ENCODE measurements at regions not wholly inside any gene's neighbourhood (a gene's known extent, or its start where the extent isn't known, plus 50 kb on each side); places are given as distances from the start of the nearest gene placed in this dataset.
A peak's percentile ranks its signal among the peaks of the same experiment; 100 is the strongest.

DNA sequence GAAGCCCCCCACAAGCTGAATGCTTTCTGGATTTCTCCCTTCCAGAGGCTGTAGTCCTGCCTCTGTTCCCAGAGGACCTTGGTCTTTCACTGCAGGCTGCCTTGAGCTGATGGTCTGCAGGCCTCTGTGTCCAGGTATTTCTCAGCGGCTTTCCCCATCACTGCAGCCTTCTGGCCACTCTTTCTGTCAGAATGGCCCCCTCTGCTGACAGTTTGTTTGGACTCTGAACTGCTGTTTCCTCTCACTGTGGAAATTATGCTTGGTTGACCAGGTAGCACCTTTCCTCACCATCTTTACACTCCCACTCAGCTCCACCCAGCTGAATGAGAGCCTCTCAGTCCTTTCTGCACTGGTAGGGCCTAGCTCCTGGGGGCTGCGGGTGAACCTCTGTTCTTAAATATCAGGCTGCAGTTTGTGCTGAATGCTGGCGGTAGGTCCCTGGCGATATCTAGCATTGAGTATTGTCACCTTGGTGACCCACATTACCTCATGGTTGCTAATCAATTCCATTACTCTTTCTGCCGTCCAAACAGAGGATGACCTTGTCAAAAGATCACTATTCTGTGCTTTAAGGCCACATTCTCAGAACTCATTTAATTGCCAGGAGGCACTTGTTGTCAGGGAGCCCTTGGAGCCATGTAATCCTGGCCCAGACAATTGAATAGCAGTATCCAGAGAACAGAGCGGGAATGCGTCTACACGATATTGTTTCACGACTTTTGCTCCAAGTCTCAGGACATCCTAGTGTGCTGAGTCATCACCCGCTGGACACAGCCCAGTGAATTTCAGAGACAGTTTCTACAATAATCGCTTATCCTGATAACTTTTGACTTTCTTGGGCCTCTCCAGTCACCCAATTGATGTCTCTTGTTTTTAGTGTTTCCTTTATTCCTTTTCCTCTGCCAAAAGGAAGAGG lies 230.2 kb downstream of the TENT4A start:
- in situ Hi-C loops (cut with HindIII; ENCODE audit: low pct_unique_long_range_greater_than_20kb, low sequenced_read_pairs) = no loop called here
- DNase-seq (ENCODE audit: low read depth, low spot score) = no peak

DNA sequence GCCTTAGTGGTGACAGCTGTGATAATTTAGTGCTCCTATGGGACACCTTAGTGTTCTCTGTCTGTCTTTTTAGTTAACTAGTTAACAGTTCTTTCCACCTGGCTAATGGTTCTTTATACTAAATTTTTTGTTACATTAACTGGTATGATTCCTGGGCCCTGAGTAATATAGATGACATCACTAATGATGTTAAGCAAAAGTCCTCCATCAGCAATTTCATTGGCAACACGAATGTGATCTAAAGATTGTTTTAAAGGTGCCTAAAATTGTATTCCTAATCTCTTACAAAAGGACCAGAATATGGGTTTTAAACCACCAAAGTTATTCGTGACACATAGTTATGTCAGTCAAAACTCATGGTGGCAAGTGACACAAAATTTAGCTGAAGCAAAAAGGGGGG lies 235.3 kb downstream of the TENT4A start:
- DNase-seq (ENCODE audit: low read depth, low spot score) = no peak

DNA sequence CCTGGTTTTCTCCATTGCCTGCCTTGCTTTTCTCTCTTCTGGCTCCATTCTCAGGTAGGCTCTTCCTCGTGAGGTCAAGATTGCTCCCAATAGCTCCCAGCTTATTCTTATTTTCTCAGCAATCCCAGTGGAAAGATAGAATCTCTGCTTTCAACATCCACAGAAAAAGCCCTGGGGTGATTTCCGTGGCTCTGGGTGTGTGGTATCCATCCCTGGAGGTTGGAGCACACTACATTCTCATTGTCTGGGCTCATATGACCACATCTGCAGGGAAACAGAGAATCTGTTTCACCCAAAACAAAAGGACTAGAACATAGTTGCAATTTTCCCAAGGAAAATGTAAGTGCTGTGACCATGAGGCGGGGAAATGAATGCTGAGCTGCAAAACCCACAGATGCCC lies 236.0 kb downstream of the TENT4A start:
- in situ Hi-C loops (cut with HindIII; ENCODE audit: low pct_unique_long_range_greater_than_20kb, low sequenced_read_pairs) = no loop called here
- no peak for DNase-seq (ENCODE audit: low read depth, low spot score)

More for the DNA sequence above, 235.3 kb downstream of the TENT4A start:
- in situ Hi-C loops (cut with HindIII; ENCODE audit: low pct_unique_long_range_greater_than_20kb, low sequenced_read_pairs) = no loop called here

- in situ Hi-C loops (cut with HindIII; ENCODE audit: low pct_unique_long_range_greater_than_20kb, low sequenced_read_pairs) = no loop called here
- DNase-seq (ENCODE audit: low read depth, low spot score) = no peak
Observed at GRCh38 chr5:6950250-6950649, 237.0 kb downstream of the TENT4A start.

DNA sequence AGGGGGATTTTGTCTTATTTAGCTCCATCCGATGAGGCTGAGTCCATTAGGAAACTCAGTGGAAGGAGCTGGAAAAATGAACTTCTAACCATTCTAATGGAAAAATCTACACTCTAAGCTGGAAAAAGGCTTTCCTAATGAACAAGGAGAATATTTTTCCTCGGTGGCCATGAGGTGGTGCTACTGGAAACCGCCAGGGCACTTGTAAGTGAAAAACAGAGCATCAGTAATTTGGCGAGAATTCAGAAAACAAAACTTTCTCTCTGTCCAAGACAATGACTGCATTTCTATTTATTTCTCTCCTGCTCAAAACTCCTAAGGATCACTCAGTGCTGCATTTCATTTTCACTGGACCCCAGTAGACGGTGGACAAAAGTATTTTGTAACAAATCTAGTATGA lies 237.6 kb downstream of the TENT4A start:
- in situ Hi-C loops (cut with HindIII; ENCODE audit: low pct_unique_long_range_greater_than_20kb, low sequenced_read_pairs) = no loop called here
- DNase-seq (ENCODE audit: low read depth, low spot score) = no peak

DNA sequence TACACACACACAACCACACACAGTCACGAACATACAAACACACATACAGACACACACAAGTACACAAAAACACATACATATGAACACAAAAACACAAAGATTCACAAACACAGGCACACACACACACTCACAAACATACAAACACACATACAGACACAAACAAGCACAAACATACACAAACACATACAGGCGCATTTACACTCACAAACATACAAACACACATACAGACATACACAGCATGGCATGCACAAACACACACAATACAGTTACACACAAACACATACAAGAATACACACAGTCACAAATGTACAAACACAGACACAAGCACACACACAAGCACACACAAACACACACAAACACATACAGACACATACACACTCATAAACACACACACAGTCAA lies 247.9 kb downstream of the TENT4A start:
- in situ Hi-C loops (cut with HindIII; ENCODE audit: low pct_unique_long_range_greater_than_20kb, low sequenced_read_pairs) = no loop called here
- DNase-seq (ENCODE audit: low read depth, low spot score) = no peak

GRCh38 chr5:6961837-6962635 lies 248.8 kb downstream of the TENT4A start:
- no peak for DNase-seq (ENCODE audit: low read depth, low spot score)
- in situ Hi-C loops (cut with HindIII; ENCODE audit: low pct_unique_long_range_greater_than_20kb, low sequenced_read_pairs) = no loop called here

- in situ Hi-C loops (cut with HindIII; ENCODE audit: low pct_unique_long_range_greater_than_20kb, low sequenced_read_pairs) = no loop called here
- DNase-seq (ENCODE audit: low read depth, low spot score) = no peak
Observed at GRCh38 chr5:6976971-6977370, 263.7 kb downstream of the TENT4A start.

GRCh38 chr5:6979061-6979460 lies 265.8 kb downstream of the TENT4A start:
- in situ Hi-C loops (cut with HindIII; ENCODE audit: low pct_unique_long_range_greater_than_20kb, low sequenced_read_pairs) = no loop called here
- no peak for DNase-seq (ENCODE audit: low read depth, low spot score)

- in situ Hi-C loops (cut with HindIII; ENCODE audit: low pct_unique_long_range_greater_than_20kb, low sequenced_read_pairs) = no loop called here
- no peak for DNase-seq (ENCODE audit: low read depth, low spot score)
Observed at GRCh38 chr5:6989230-6989629, 276.0 kb downstream of the TENT4A start.

GRCh38 chr5:6994097-6994496 lies 280.9 kb downstream of the TENT4A start:
- DNase-seq (ENCODE audit: low read depth, low spot score) = no peak
- in situ Hi-C loops (cut with HindIII; ENCODE audit: low pct_unique_long_range_greater_than_20kb, low sequenced_read_pairs) = no loop called here

DNA sequence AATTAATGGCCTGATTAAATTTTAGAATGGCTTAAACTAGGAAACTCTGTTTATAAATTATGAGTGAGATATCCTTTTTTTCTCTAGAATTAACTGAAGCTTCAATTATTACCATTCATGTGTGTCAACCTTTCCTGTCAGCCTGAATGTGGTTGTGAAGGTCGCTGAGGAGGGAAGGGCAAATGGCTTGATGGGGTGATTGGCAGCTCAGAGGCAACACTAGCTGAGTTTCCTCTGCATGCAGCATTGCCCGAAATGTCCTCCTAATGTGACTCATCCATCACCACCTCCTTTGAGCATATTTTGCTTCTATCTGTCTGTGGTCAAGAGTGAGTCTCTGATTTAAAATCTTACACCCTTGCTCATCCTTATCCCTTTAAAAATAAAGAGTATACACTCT lies 281.9 kb downstream of the TENT4A start:
- DNase-seq (ENCODE audit: low read depth, low spot score) = no peak
- in situ Hi-C loops (cut with HindIII; ENCODE audit: low pct_unique_long_range_greater_than_20kb, low sequenced_read_pairs) = no loop called here

DNA sequence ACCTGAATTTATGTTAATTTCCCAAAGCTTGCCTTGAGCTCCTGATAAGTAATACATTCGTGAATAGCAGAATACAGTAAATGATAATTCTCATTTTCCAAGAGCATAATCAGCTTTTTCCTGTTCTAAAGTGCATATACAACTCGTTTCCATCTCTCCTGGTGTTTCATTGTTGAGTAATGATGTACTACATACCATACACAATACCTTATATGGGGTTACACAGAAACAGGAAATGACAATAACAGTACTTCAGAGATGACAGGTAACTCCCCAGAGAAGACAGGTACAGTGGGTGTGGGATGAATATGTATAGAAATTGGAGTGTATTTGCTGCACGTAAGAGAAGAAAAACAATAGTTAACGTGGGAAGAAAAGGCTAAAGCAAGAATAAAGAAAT lies 287.1 kb downstream of the TENT4A start:
- in situ Hi-C loops (cut with HindIII; ENCODE audit: low pct_unique_long_range_greater_than_20kb, low sequenced_read_pairs) = no loop called here
- no peak for DNase-seq (ENCODE audit: low read depth, low spot score)

DNA sequence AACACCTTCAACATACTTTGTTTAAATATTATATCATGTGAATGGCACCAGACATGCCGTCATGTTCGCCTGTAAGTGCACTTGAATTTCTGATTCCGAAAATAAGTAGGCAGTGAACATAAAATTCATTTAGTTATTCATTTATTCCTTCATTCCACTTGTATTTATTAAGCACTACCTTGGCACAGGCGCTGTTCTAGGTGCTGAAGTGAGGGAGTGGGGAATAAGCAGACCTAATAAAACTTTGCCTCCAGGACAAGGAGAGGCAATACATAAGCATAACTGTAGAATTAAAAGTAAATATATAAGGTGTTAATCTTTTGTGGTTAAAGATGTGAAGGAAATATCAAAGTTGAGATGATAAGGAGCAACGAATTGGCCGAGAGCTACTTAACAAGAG lies 297.4 kb downstream of the TENT4A start:
- in situ Hi-C loops (cut with HindIII; ENCODE audit: low pct_unique_long_range_greater_than_20kb, low sequenced_read_pairs) = no loop called here

GRCh38 chr5:7012057-7012456 lies 298.8 kb downstream of the TENT4A start:
- in situ Hi-C loops (cut with HindIII; ENCODE audit: low pct_unique_long_range_greater_than_20kb, low sequenced_read_pairs) = no loop called here
- no peak for DNase-seq (ENCODE audit: low read depth, low spot score)

More for the DNA sequence above, 297.4 kb downstream of the TENT4A start:
- DNase-seq (ENCODE audit: low read depth, low spot score) = no peak

DNA sequence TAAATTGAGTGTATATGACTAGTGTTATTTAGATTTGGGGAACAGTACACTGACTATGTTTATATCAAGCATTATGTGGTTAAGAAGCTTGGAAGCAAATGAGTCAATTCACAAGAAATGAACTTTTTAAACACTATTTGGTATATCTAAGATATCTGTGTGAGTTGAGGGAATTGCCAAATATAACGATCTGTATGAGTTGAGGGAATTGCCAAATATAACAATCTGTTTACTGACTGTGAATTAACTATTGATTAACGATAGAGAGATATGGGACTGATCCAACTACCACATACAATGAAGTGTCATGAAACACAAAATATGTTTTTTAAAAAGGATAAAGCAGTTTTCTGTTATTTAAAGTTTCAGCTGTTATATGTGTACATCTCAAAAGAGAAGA lies 301.4 kb downstream of the TENT4A start:
- no peak for DNase-seq (ENCODE audit: low read depth, low spot score)
- in situ Hi-C loops (cut with HindIII; ENCODE audit: low pct_unique_long_range_greater_than_20kb, low sequenced_read_pairs) = no loop called here

- peak; percentile 65 for DNase-seq (ENCODE audit: low read depth, low spot score)
- in situ Hi-C loops (cut with HindIII; ENCODE audit: low pct_unique_long_range_greater_than_20kb, low sequenced_read_pairs) = no loop called here
Observed at GRCh38 chr5:7015586-7016256, 302.5 kb downstream of the TENT4A start.

DNA sequence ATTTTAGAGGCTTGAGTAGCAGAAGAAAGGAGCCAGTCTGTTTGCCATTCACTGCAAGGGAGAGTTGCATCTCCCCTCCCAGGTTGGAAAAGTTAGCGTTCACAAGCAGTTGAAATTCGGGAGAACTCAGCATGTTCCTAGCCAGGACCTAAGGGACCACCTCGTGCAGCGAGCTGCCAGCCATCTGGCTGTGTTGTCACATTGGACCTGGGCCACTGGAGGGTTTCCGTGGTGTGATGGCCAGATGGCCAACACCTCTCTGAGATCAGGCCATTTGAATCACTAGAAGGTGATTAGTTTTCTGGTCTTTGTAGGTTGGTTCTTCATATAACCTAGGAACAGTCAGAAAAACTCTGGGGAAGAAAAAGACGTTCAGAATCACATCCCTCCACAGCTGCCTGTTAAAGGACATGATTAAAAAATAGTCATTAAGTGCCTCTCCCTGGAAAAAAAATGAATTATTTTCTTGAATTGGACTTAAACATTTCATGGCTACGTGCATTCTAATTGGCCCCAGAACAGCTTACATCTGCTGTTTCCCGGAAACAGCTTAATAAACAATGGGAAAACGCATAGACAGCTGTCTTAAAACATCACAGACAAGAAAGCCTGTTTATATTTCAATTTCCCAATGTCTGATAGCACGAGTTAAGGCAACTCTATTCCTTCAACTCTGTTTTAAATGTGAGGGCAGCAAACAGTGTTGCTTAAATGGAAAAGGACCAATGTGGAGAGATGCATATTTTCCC lies 303.9 kb downstream of the TENT4A start:
- no peak for DNase-seq (ENCODE audit: low read depth, low spot score)
- in situ Hi-C loops (cut with HindIII; ENCODE audit: low pct_unique_long_range_greater_than_20kb, low sequenced_read_pairs) = no loop called here

Measured in SK-MEL-5 (cell line).